ENCODE measurements at regions not wholly inside any gene's neighbourhood (a gene's known extent, or its start where the extent isn't known, plus 50 kb on each side); places are given as distances from the start of the nearest gene placed in this dataset.

GRCh38 chr2:128716299-128716721, 397.6 kb upstream of the HS6ST1 start:
- ChIA-PET POLR2A (no interaction called here), CTCF (no interaction called here)
- 30% methylated on average over 5 of the region's 8 CpGs for WGBS (ENCODE audit: low lambda C conversion rate)
- Histone ChIP-seq H3K79me2 (ENCODE audit: insufficient read depth) (no peaks in the 10 kb centered on the region), H3F3A (replicated peaks; ENCODE audit: insufficient read depth) (no peaks in the 10 kb centered on the region), H3K27me3 (ENCODE audit: insufficient read depth) (no peaks in the 10 kb centered on the region), H3K36me3 (replicated peaks in 1 of 2; ENCODE audit: control insufficient read depth in 1 of 2, insufficient read depth in 2 of 2, low read length in 1 of 2) (no peaks in the 10 kb centered on the region), H3K9ac (no peak overlapping the region), H3K4me1 (ENCODE audit: control insufficient read depth in 1 of 2, insufficient read depth in 2 of 2, low read depth in 1 of 2, low read length in 1 of 2) (no peaks in the 10 kb centered on the region), H3K27ac (ENCODE audit: low read depth in 2 of 2, low read length in 1 of 2) (no peak overlapping the region), H4K20me1 (ENCODE audit: insufficient read depth) (no peaks in the 10 kb centered on the region), H3K4me3 (ENCODE audit: low read depth in 2 of 2, low read length in 1 of 2) (no peak overlapping the region), H3K4me2 (no peak overlapping the region), H3K9me3 (no peaks in the 10 kb centered on the region), H3K9me2 (no peaks in the 10 kb centered on the region), H2AFZ (ENCODE audit: low read depth) (no peak overlapping the region)
- no peak for DNase-seq
- TF ChIP-seq NRF1 (IDR thresholded peaks at IDR 0.05; ENCODE audit: low read depth, low read length) (no peak), RFX5 (IDR thresholded peaks at IDR 0.05; ENCODE audit: low read length) (no peak)

DNA sequence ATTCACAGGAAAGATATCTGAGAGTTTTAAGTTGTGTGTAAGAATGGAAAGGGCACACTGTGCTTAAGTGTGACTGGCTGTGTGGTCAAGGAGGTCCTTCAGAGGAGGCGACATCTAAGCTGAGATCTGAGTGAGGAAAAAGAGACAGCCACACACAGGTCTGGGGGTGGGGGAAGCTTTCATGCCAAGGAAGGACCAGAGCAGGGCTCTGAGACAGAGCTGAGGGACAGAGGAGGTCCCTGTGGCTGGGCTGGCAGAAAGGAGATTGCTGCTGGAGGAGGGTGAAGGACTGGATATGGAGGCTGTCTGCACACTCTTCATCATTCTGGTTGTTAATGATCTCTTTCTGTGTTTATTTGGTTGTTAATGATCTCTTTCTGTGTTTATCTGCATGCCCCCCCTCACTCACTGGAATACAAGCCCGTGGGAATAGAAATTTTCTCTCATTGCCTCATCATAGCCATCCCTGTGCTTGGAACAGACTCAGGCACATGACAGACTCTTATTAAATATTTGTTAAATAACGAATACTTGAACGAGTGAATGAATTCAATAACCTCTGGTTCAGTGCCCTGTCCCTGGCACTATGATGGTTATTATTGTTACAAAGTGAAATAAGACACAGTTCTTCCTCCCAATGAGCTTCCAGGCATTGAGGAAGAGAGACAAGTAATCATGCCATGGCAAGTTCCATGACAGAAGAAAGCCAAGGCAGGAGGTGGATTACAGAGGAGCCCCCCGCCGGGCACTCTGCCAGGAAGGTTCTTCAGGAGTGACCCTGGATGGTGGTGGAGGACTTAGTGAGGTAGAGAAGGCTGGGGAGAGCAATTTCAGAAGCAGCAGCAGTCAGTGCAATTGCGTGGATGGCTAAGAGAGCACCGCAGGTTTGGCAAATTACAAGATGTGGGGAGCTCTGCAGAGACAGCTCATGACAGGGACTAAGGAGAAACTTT, 399.4 kb upstream of the HS6ST1 start:
- Histone ChIP-seq H3K4me1 (ENCODE audit: control insufficient read depth in 1 of 2, insufficient read depth in 2 of 2, low read depth in 1 of 2, low read length in 1 of 2) (no peaks in the 10 kb centered on the region), H3F3A (replicated peaks; ENCODE audit: insufficient read depth) (no peaks in the 10 kb centered on the region), H3K9ac (no peak overlapping the region), H3K4me2 (no peak overlapping the region), H3K4me3 (ENCODE audit: low read depth in 2 of 2, low read length in 1 of 2) (no peak overlapping the region), H3K79me2 (ENCODE audit: insufficient read depth) (no peaks in the 10 kb centered on the region), H3K27me3 (ENCODE audit: insufficient read depth) (no peaks in the 10 kb centered on the region), H4K20me1 (ENCODE audit: insufficient read depth) (no peaks in the 10 kb centered on the region), H3K9me3 (no peaks in the 10 kb centered on the region), H3K36me3 (replicated peaks in 1 of 2; ENCODE audit: control insufficient read depth in 1 of 2, insufficient read depth in 2 of 2, low read length in 1 of 2) (no peaks in the 10 kb centered on the region), H3K9me2 (no peaks in the 10 kb centered on the region), H2AFZ (ENCODE audit: low read depth) (no peak overlapping the region), H3K27ac (ENCODE audit: low read depth in 2 of 2, low read length in 1 of 2) (no peak overlapping the region)
- WGBS (ENCODE audit: low lambda C conversion rate), result 36% methylated on average over 8 of the region's 8 CpGs
- ChIA-PET POLR2A (no interaction called here), CTCF (interaction anchor here (1.0 to 1.6 kb wide), 2 partner anchors 19 to 37 kb away, joined by 3 to 7 read pairs; no protein-coding TSS in a partner anchor)
- no peak for TF ChIP-seq SIN3A (IDR thresholded peaks at IDR 0.05; ENCODE audit: borderline replicate concordance, low read depth, low read length)
- no peak for DNase-seq

- H3K9ac ChIP-seq, result no peak overlapping the region
- H4K20me1 ChIP-seq (ENCODE audit: insufficient read depth), result no peaks in the 10 kb centered on the region
- H3K4me2 ChIP-seq, result no peak overlapping the region
- H3K4me1 ChIP-seq (ENCODE audit: control insufficient read depth in 1 of 2, insufficient read depth in 2 of 2, low read depth in 1 of 2, low read length in 1 of 2), result no peaks in the 10 kb centered on the region
- WGBS (ENCODE audit: low lambda C conversion rate), result 10% methylated on average over 4 of the region's 4 CpGs
- H3K36me3 ChIP-seq (replicated peaks in 1 of 2; ENCODE audit: control insufficient read depth in 1 of 2, insufficient read depth in 2 of 2, low read length in 1 of 2), result no peaks in the 10 kb centered on the region
- H3K27me3 ChIP-seq (ENCODE audit: insufficient read depth), result no peaks in the 10 kb centered on the region
- no peak for DNase-seq
- H2AFZ ChIP-seq (ENCODE audit: low read depth), result no peak overlapping the region
- POLR2A ChIA-PET, result no interaction called here
- no peaks in the 10 kb centered on the region for H3F3A ChIP-seq (replicated peaks; ENCODE audit: insufficient read depth)
- CTCF ChIA-PET, result interaction anchor here (0.6 to 1.3 kb wide), 4 partner anchors 10 to 381 kb away, joined by 3 read pairs; no protein-coding TSS in a partner anchor
- H3K27ac ChIP-seq (ENCODE audit: low read depth in 2 of 2, low read length in 1 of 2), result no peak overlapping the region
- no peaks in the 10 kb centered on the region for H3K9me3 ChIP-seq
- no peaks in the 10 kb centered on the region for H3K79me2 ChIP-seq (ENCODE audit: insufficient read depth)
- H3K4me3 ChIP-seq (ENCODE audit: low read depth in 2 of 2, low read length in 1 of 2), result no peak overlapping the region
- H3K9me2 ChIP-seq, result no peaks in the 10 kb centered on the region
- TF ChIP-seq YY1 (IDR thresholded peaks at IDR 0.05; ENCODE audit: low read depth) (no peak), FOXJ3 (CRISPR knock-in tag; IDR thresholded peaks at IDR 0.05) (no peak), REST (IDR thresholded peaks at IDR 0.05; ENCODE audit: low read depth, low read length) (no peak), CHD2 (IDR thresholded peaks at IDR 0.05; ENCODE audit: low read length, partially characterized antibody) (no peak), GATA2 (CRISPR knock-in tag; IDR thresholded peaks at IDR 0.05) (no peak), CTCF (IDR thresholded peaks at IDR 0.05) (no peak)
- TF ChIP-seq, protein P1, sequence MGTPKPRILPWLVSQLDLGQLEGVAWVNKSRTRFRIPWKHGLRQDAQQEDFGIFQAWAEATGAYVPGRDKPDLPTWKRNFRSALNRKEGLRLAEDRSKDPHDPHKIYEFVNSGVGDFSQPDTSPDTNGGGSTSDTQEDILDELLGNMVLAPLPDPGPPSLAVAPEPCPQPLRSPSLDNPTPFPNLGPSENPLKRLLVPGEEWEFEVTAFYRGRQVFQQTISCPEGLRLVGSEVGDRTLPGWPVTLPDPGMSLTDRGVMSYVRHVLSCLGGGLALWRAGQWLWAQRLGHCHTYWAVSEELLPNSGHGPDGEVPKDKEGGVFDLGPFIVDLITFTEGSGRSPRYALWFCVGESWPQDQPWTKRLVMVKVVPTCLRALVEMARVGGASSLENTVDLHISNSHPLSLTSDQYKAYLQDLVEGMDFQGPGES (IDR thresholded peaks at IDR 0.05; ENCODE audit: low read depth, low read length), result no peak
These were observed 401.7 kb upstream of the HS6ST1 start for GRCh38 chr2:128720080-128721022.

Measured in SK-N-SH (cell line).